Glomerular visceral epithelial cell (primary cell): ENCODE measurements at regions not wholly inside any gene's neighbourhood (a gene's known extent, or its start where the extent isn't known, plus 50 kb on each side); places are given as distances from the start of the nearest gene placed in this dataset.
"Not testable (repeated sequence)": the region's sequence is repeated elsewhere in the genome, so short reads cannot be mapped to it uniquely, and the experiment has no call there.

Source experiments
- DNase-seq: peaks from one replicate; pipeline ENCODE4 v3.0.0-alpha.2; 2016; ENCODE audit errors: extremely low spot score

- no peak for DNase-seq
Measured at GRCh38 chr18:1292167-1292566, 387.5 kb downstream of the ADCYAP1 start.

GRCh38 chr18:1294229-1294628 lies 389.6 kb downstream of the ADCYAP1 start:
- no peak for DNase-seq

GRCh38 chr18:1296237-1296636 lies 391.6 kb downstream of the ADCYAP1 start:
- DNase-seq = no peak

- no peak for DNase-seq
Measured at GRCh38 chr18:1302861-1303260, 398.2 kb downstream of the ADCYAP1 start.

- DNase-seq = no peak
Measured at GRCh38 chr18:1304392-1304992, 399.8 kb downstream of the ADCYAP1 start.

GRCh38 chr18:1306641-1307040 lies 402.0 kb downstream of the ADCYAP1 start:
- no peak for DNase-seq

GRCh38 chr18:1308686-1309085 lies 404.0 kb downstream of the ADCYAP1 start:
- DNase-seq = no peak

GRCh38 chr18:1311376-1311775 lies 406.7 kb downstream of the ADCYAP1 start:
- no peak for DNase-seq

GRCh38 chr18:1335345-1335744 lies 430.7 kb downstream of the ADCYAP1 start:
- DNase-seq = not testable (repeated sequence)

GRCh38 chr18:1350931-1351450 lies 446.3 kb downstream of the ADCYAP1 start:
- DNase-seq = no peak

GRCh38 chr18:1353025-1353424 lies 448.4 kb downstream of the ADCYAP1 start:
- no peak for DNase-seq

GRCh38 chr18:1357724-1358123 lies 453.1 kb downstream of the ADCYAP1 start:
- no peak for DNase-seq

GRCh38 chr18:1361936-1362335 lies 457.3 kb downstream of the ADCYAP1 start:
- DNase-seq = no peak

- no peak for DNase-seq
Measured at GRCh38 chr18:1370552-1370951, 465.9 kb downstream of the ADCYAP1 start.

GRCh38 chr18:1371724-1372123 lies 467.1 kb downstream of the ADCYAP1 start:
- no peak for DNase-seq

GRCh38 chr18:1383465-1383864 lies 478.8 kb downstream of the ADCYAP1 start:
- DNase-seq = no peak

- DNase-seq = not testable (repeated sequence)
Measured at GRCh38 chr18:1388468-1388867, 483.8 kb downstream of the ADCYAP1 start.

GRCh38 chr18:1392046-1392445 lies 487.4 kb downstream of the ADCYAP1 start:
- DNase-seq = no peak

GRCh38 chr18:1392865-1393734 lies 488.4 kb downstream of the ADCYAP1 start:
- no peak for DNase-seq

- no peak for DNase-seq
Measured at GRCh38 chr18:1393929-1394328, 489.3 kb downstream of the ADCYAP1 start.

- DNase-seq = no peak
Measured at GRCh38 chr18:1394426-1394825, 489.8 kb downstream of the ADCYAP1 start.

GRCh38 chr18:1394966-1395365 lies 490.3 kb downstream of the ADCYAP1 start:
- DNase-seq = no peak

GRCh38 chr18:1408376-1408775 lies 503.7 kb downstream of the ADCYAP1 start:
- no peak for DNase-seq
